ENCODE measurements at regions not wholly inside any gene's neighbourhood (a gene's known extent, or its start where the extent isn't known, plus 50 kb on each side); places are given as distances from the start of the nearest gene placed in this dataset.

- TF ChIP-seq, protein P1, sequence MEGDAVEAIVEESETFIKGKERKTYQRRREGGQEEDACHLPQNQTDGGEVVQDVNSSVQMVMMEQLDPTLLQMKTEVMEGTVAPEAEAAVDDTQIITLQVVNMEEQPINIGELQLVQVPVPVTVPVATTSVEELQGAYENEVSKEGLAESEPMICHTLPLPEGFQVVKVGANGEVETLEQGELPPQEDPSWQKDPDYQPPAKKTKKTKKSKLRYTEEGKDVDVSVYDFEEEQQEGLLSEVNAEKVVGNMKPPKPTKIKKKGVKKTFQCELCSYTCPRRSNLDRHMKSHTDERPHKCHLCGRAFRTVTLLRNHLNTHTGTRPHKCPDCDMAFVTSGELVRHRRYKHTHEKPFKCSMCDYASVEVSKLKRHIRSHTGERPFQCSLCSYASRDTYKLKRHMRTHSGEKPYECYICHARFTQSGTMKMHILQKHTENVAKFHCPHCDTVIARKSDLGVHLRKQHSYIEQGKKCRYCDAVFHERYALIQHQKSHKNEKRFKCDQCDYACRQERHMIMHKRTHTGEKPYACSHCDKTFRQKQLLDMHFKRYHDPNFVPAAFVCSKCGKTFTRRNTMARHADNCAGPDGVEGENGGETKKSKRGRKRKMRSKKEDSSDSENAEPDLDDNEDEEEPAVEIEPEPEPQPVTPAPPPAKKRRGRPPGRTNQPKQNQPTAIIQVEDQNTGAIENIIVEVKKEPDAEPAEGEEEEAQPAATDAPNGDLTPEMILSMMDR (IDR thresholded peaks at IDR 0.05 in 4 of 5, conservative IDR thresholded peaks at IDR 0.05 in 1 of 5), result no peak
- no peak for TF ChIP-seq POLR2A (IDR thresholded peaks at IDR 0.05)
Measured at GRCh38 chr13:64662887-64663593, 2567.1 kb downstream of the PCDH9 start.

All from gastrocnemius medialis (tissue), 4 donors.